ENCODE measurements at regions not wholly inside any gene's neighbourhood (a gene's known extent, or its start where the extent isn't known, plus 50 kb on each side); places are given as distances from the start of the nearest gene placed in this dataset.

DNA sequence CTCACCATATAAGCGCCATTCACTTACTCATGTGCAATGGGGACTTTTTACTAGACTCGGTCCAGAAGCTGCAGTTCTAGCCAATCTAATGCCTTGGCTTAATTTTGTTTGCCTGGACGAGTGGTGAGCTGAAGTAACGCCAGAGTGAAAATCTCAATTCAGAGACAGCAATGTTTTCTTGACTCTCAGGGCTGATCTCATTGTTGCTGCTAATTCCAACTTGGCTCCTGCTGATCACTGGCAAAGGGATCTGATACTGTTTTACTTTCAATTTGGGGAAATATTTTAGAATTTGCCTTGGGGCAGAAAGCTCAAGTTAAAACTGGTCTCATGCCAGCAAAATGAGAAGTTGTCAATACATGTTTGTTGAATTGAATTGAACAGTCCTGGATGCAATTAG lies 906.6 kb upstream of the CDH2 start:
- ChIA-PET CTCF (no interaction called here), POLR2A (no interaction called here)
- no peaks in the 10 kb centered on the region for H3K9me3 ChIP-seq
- Mint-ChIP-seq H3K27me3 (ENCODE audit: insufficient read depth, unreplicated experiment) (no peaks in the 10 kb centered on the region), H3K4me1 (ENCODE audit: low read depth, unreplicated experiment) (no peaks in the 10 kb centered on the region), H3K27ac (ENCODE audit: unreplicated experiment) (no peak overlapping the region), H3K36me3 (ENCODE audit: insufficient read depth, unreplicated experiment) (no peaks in the 10 kb centered on the region), H3K9me3 (ENCODE audit: unreplicated experiment) (no peaks in the 10 kb centered on the region), H3K4me3 (ENCODE audit: unreplicated experiment) (no peak overlapping the region)
- TF ChIP-seq, protein P1, sequence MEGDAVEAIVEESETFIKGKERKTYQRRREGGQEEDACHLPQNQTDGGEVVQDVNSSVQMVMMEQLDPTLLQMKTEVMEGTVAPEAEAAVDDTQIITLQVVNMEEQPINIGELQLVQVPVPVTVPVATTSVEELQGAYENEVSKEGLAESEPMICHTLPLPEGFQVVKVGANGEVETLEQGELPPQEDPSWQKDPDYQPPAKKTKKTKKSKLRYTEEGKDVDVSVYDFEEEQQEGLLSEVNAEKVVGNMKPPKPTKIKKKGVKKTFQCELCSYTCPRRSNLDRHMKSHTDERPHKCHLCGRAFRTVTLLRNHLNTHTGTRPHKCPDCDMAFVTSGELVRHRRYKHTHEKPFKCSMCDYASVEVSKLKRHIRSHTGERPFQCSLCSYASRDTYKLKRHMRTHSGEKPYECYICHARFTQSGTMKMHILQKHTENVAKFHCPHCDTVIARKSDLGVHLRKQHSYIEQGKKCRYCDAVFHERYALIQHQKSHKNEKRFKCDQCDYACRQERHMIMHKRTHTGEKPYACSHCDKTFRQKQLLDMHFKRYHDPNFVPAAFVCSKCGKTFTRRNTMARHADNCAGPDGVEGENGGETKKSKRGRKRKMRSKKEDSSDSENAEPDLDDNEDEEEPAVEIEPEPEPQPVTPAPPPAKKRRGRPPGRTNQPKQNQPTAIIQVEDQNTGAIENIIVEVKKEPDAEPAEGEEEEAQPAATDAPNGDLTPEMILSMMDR (IDR thresholded peaks at IDR 0.05; ENCODE audit: insufficient read depth in 1 of 2, low read depth in 1 of 2, low read length in 1 of 2, severe bottlenecking in 1 of 2, unreplicated experiment in 1 of 2) = no peak
- no peaks in the 10 kb centered on the region for H3K27me3 ChIP-seq (replicated peaks; ENCODE audit: control insufficient read depth, insufficient read depth, low read length)
- intact Hi-C loops (cut with micrococcal nuclease; ENCODE audit: unreplicated experiment) = no loop called here
- no peak overlapping the region for H3K4me3 ChIP-seq (ENCODE audit: low read depth, low read length)
- no TSS peak for BruUV-seq (replicated peaks)
- no peaks in the 10 kb centered on the region for H3K36me3 ChIP-seq (ENCODE audit: control insufficient read depth, insufficient read depth, low read length)
- DNase-seq = no peak
- no peaks in the 10 kb centered on the region for H3K4me1 ChIP-seq

DNA sequence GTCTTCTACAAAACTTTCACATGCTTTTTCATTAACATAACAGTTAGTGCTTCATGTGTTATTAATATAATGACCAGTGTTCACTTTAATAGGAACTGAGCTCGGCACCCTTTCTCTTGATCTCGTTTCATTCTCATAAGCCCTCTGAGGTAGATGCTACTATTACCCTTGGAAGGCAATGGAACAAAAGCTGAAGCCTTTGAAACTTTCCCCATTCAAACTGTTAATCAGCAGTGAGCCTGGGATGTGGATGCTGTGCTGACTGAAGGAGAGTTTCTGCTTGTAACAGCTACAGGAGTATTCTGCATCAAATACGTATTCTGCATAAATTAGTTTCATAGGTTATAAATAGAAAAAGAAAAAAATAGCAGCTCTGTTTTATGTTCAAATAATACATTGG lies 904.0 kb upstream of the CDH2 start:
- no peak overlapping the region for H3K4me3 ChIP-seq (ENCODE audit: low read depth, low read length)
- H3K27me3 ChIP-seq (replicated peaks; ENCODE audit: control insufficient read depth, insufficient read depth, low read length) = no peaks in the 10 kb centered on the region
- TF ChIP-seq, protein P1 (IDR thresholded peaks at IDR 0.05; ENCODE audit: insufficient read depth in 1 of 2, low read depth in 1 of 2, low read length in 1 of 2, severe bottlenecking in 1 of 2, unreplicated experiment in 1 of 2) = no peak
- no peaks in the 10 kb centered on the region for H3K27me3 Mint-ChIP-seq (ENCODE audit: insufficient read depth, unreplicated experiment)
- H3K9me3 ChIP-seq = no peaks in the 10 kb centered on the region
- H3K4me1 Mint-ChIP-seq (ENCODE audit: low read depth, unreplicated experiment) = no peaks in the 10 kb centered on the region
- H3K36me3 ChIP-seq (ENCODE audit: control insufficient read depth, insufficient read depth, low read length) = no peaks in the 10 kb centered on the region
- intact Hi-C loops (cut with micrococcal nuclease; ENCODE audit: unreplicated experiment) = no loop called here
- H3K4me1 ChIP-seq = no peaks in the 10 kb centered on the region
- ChIA-PET CTCF (no interaction called here), POLR2A (no interaction called here)
- no peaks in the 10 kb centered on the region for H3K9me3 Mint-ChIP-seq (ENCODE audit: unreplicated experiment)
- no peak overlapping the region for H3K4me3 Mint-ChIP-seq (ENCODE audit: unreplicated experiment)
- no peaks in the 10 kb centered on the region for H3K36me3 Mint-ChIP-seq (ENCODE audit: insufficient read depth, unreplicated experiment)
- DNase-seq = no peak
- no TSS peak for BruUV-seq (replicated peaks)
- H3K27ac Mint-ChIP-seq (ENCODE audit: unreplicated experiment) = no peak overlapping the region

DNA sequence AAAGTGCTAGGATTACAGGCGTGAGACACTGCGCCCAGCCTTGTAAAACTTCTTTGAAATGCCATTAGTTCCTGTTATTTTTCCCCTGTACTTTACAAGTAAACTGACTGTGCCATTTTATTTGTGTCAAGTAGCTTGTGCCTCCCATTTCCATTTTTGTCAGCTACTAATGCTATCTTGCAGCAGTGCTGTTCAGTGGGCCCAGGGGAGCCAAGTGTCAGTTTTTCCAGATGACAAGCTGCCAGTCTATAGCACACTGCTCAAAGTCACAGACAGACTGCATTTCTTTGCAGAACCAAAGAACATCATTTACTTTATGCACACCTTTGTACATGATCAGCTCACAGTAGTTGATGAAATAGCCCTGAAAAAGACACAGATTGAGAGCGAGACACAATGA lies 901.3 kb upstream of the CDH2 start:
- BruUV-seq (replicated peaks) = no TSS peak
- H3K9me3 Mint-ChIP-seq (ENCODE audit: unreplicated experiment) = no peaks in the 10 kb centered on the region
- Histone ChIP-seq H3K4me3 (ENCODE audit: low read depth, low read length) (no peak overlapping the region), H3K4me1 (no peaks in the 10 kb centered on the region), H3K27me3 (replicated peaks; ENCODE audit: control insufficient read depth, insufficient read depth, low read length) (no peaks in the 10 kb centered on the region), H3K9me3 (no peaks in the 10 kb centered on the region), H3K36me3 (ENCODE audit: control insufficient read depth, insufficient read depth, low read length) (no peaks in the 10 kb centered on the region)
- no peak overlapping the region for H3K27ac Mint-ChIP-seq (ENCODE audit: unreplicated experiment)
- H3K4me3 Mint-ChIP-seq (ENCODE audit: unreplicated experiment) = no peak overlapping the region
- H3K4me1 Mint-ChIP-seq (ENCODE audit: low read depth, unreplicated experiment) = no peaks in the 10 kb centered on the region
- no peaks in the 10 kb centered on the region for H3K27me3 Mint-ChIP-seq (ENCODE audit: insufficient read depth, unreplicated experiment)
- no peak for DNase-seq
- CTCF ChIA-PET = no interaction called here
- POLR2A ChIA-PET = no interaction called here
- intact Hi-C loops (cut with micrococcal nuclease; ENCODE audit: unreplicated experiment) = no loop called here
- H3K36me3 Mint-ChIP-seq (ENCODE audit: insufficient read depth, unreplicated experiment) = no peaks in the 10 kb centered on the region
- TF ChIP-seq, protein P1 (IDR thresholded peaks at IDR 0.05; ENCODE audit: insufficient read depth in 1 of 2, low read depth in 1 of 2, low read length in 1 of 2, severe bottlenecking in 1 of 2, unreplicated experiment in 1 of 2) = no peak
